ENCODE measurements at regions not wholly inside any gene's neighbourhood (a gene's known extent, or its start where the extent isn't known, plus 50 kb on each side); places are given as distances from the start of the nearest gene placed in this dataset.

DNA sequence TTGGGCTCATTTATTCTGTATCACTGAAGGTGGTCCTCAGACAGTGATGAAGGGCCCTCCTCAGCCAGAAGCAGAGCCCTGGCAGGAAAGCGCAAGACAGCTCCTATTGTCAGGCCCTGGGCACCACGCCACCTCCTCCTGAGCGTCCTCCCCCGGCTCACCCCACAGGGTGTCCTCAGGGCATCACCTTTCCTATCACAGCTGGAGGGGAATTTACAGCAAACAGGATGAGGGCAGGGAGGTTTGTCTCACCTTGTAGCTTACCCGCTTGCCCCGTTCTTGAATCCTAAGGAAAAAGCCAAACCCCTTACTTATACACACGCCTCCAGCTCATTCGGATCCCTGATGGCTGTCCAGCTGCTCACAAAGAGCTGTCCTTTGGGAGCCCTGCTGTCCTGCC is 50.2 kb upstream of the LANCL2 start:
- Histone ChIP-seq H3K27ac (ENCODE audit: low read depth, low read length) (no peak overlapping the region), H3K27me3 (ENCODE audit: insufficient read depth, low read length) (no peaks in the 10 kb centered on the region), H3K36me3 (ENCODE audit: insufficient read depth, low read length) (no peaks in the 10 kb centered on the region), H3K4me1 (ENCODE audit: control insufficient read depth, insufficient read depth, low read length, unreplicated experiment) (no peaks in the 10 kb centered on the region), H3K4me3 (ENCODE audit: low read depth, low read length) (no peak overlapping the region), H2AFZ (ENCODE audit: low read length, unreplicated experiment) (no peak overlapping the region), H3K79me2 (ENCODE audit: control insufficient read depth, insufficient read depth, low read length, unreplicated experiment) (no peaks in the 10 kb centered on the region)

All from ACC112 (cell line).